ENCODE measurements at regions not wholly inside any gene's neighbourhood (a gene's known extent, or its start where the extent isn't known, plus 50 kb on each side); places are given as distances from the start of the nearest gene placed in this dataset.

- no peak overlapping the region for H3K27ac ChIP-seq (ENCODE audit: extremely low read depth, low read depth, low read length)
- H3K4me1 ChIP-seq (ENCODE audit: control insufficient read depth, insufficient read depth, low read length) = no peaks in the 10 kb centered on the region
- no peaks in the 10 kb centered on the region for H3K36me3 ChIP-seq (ENCODE audit: control insufficient read depth in 2 of 2, insufficient read depth in 1 of 2, low read length in 2 of 2)
- no peaks in the 10 kb centered on the region for H3K9me3 ChIP-seq (ENCODE audit: control insufficient read depth, insufficient read depth, low read depth, low read length)
- H3K4me3 ChIP-seq (ENCODE audit: low read depth, low read length) = no peak overlapping the region
- CTCF ChIA-PET = no interaction called here
- POLR2A ChIA-PET = no interaction called here
- TF ChIP-seq ZNF324 (tag by site-specific recombination; IDR thresholded peaks at IDR 0.05) (no peak), ZFP37 (tag by site-specific recombination; IDR thresholded peaks at IDR 0.05) (no peak), ZNF747 (tag by site-specific recombination; IDR thresholded peaks at IDR 0.05) (no peak), GLIS2 (tag by site-specific recombination; IDR thresholded peaks at IDR 0.05) (no peak), ZNF239 (tag by site-specific recombination; IDR thresholded peaks at IDR 0.05) (no peak), ZNF473 (tag by site-specific recombination; IDR thresholded peaks at IDR 0.05) (no peak), ZNF394 (tag by site-specific recombination; IDR thresholded peaks at IDR 0.05; ENCODE audit: borderline replicate concordance) (no peak), ZNF121 (tag by site-specific recombination; IDR thresholded peaks at IDR 0.05) (no peak), KLF7 (tag by site-specific recombination; IDR thresholded peaks at IDR 0.05; ENCODE audit: borderline replicate concordance) (no peak), ZNF37A (tag by site-specific recombination; IDR thresholded peaks at IDR 0.05) (no peak)
These were observed 971.0 kb upstream of the CDH2 start for GRCh38 chr18:29147944-29148343.

- ChIA-PET CTCF (interaction anchor here (0.7 kb wide), 1 partner anchor 31 kb away, joined by 4 read pairs; no protein-coding TSS in a partner anchor), POLR2A (no interaction called here)
These were observed 969.1 kb upstream of the CDH2 start for GRCh38 chr18:29146068-29146467.

More at GRCh38 chr18:29146068-29146467, 969.1 kb upstream of the CDH2 start:
- no peak overlapping the region for H3K4me3 ChIP-seq (ENCODE audit: low read depth, low read length)
- H3K36me3 ChIP-seq (ENCODE audit: control insufficient read depth in 2 of 2, insufficient read depth in 1 of 2, low read length in 2 of 2) = no peaks in the 10 kb centered on the region
- H3K27ac ChIP-seq (ENCODE audit: extremely low read depth, low read depth, low read length) = no peak overlapping the region
- no peaks in the 10 kb centered on the region for H3K9me3 ChIP-seq (ENCODE audit: control insufficient read depth, insufficient read depth, low read depth, low read length)
- no peaks in the 10 kb centered on the region for H3K4me1 ChIP-seq (ENCODE audit: control insufficient read depth, insufficient read depth, low read length)
- TF ChIP-seq ZNF558 (tag by site-specific recombination; IDR thresholded peaks at IDR 0.05) = no peak
- no peak for TF ChIP-seq ZFP37 (tag by site-specific recombination; IDR thresholded peaks at IDR 0.05)
- TF ChIP-seq PRDM2 (tag by site-specific recombination; IDR thresholded peaks at IDR 0.05; ENCODE audit: borderline replicate concordance) = no peak
- no peak for TF ChIP-seq ZSCAN16 (tag by site-specific recombination; IDR thresholded peaks at IDR 0.05)
- no peak for TF ChIP-seq ZBTB10 (tag by site-specific recombination; IDR thresholded peaks at IDR 0.05)
- no peak for TF ChIP-seq ZNF16 (tag by site-specific recombination; IDR thresholded peaks at IDR 0.05; ENCODE audit: low read depth)
- TF ChIP-seq ZNF600 (tag by site-specific recombination; IDR thresholded peaks at IDR 0.05) = no peak
- no peak for TF ChIP-seq ZNF133 (tag by site-specific recombination; IDR thresholded peaks at IDR 0.05)
